Left ventricle myocardium inferior (tissue), 1 donor: ENCODE measurements at regions not wholly inside any gene's neighbourhood (a gene's known extent, or its start where the extent isn't known, plus 50 kb on each side); places are given as distances from the start of the nearest gene placed in this dataset.

Experiments used
- DNase-seq: peaks from one replicate; pipeline ENCODE4 v3.0.0-alpha.2; 2020
- H3K27ac ChIP-seq: fragments of 200-600 bp; replicated peaks from 2 replicates; pipeline ENCODE4 v1.8.0; 2021
- H3K27me3 ChIP-seq: fragments of 200-600 bp; 2 replicates; pipeline ENCODE4 v1.8.0; 2021; ENCODE audit warnings: low read depth
- H3K36me3 ChIP-seq: fragments of 200-600 bp; 2 replicates; pipeline ENCODE4 v1.8.0; 2021
- H3K4me1 ChIP-seq: fragments of 200-600 bp; 2 replicates; pipeline ENCODE4 v1.8.0; 2021
- H3K4me3 ChIP-seq: fragments of 200-600 bp; 2 replicates; pipeline ENCODE4 v1.8.0; 2021; ENCODE audit warnings: mild to moderate bottlenecking, moderate library complexity
- H3K9me3 ChIP-seq: fragments of 200-600 bp; replicated peaks from 2 replicates; pipeline ENCODE4 v1.8.0; 2021
- CTCF ChIP-seq: fragments of 200-600 bp; IDR thresholded peaks from 2 replicates; pipeline ENCODE4 v1.8.0; 2021; ENCODE audit warnings: antibody characterized with exemption, mild to moderate bottlenecking, borderline replicate concordance
- intact Hi-C: fragments of 100-400 bp; cut with micrococcal nuclease; formaldehyde crosslinking; loops from one replicate; pipeline ENCODE4 v1.11.0; 2022
- donor health status: DM: no; HTN: yes; CAD: no; lungs with severe emphysema.

- no peak for DNase-seq
- H3K27me3 ChIP-seq = no peaks in the 10 kb centered on the region
- H3K36me3 ChIP-seq = no peaks in the 10 kb centered on the region
- H3K4me3 ChIP-seq = peak overlapping the region; percentile 43
- TF ChIP-seq CTCF = no peak
- intact Hi-C loops = no loop called here
- H3K4me1 ChIP-seq = peaks cover 30% of the 10 kb centered on the region
- H3K9me3 ChIP-seq = no peaks in the 10 kb centered on the region
- peak overlapping the region; percentile 85 for H3K27ac ChIP-seq
These were observed 130.7 kb downstream of the BAMBI start for GRCh38 chr10:28807760-28808613.

GRCh38 chr10:28808693-28809092 lies 131.4 kb downstream of the BAMBI start:
- H3K27me3 ChIP-seq = no peaks in the 10 kb centered on the region
- DNase-seq = no peak
- H3K4me3 ChIP-seq = no peak overlapping the region
- no peaks in the 10 kb centered on the region for H3K36me3 ChIP-seq
- no peaks in the 10 kb centered on the region for H3K9me3 ChIP-seq
- intact Hi-C loops = no loop called here
- peaks cover 30% of the 10 kb centered on the region for H3K4me1 ChIP-seq
- no peak for TF ChIP-seq CTCF
- peak overlapping the region; percentile 85 for H3K27ac ChIP-seq

GRCh38 chr10:28810057-28810870 lies 132.9 kb downstream of the BAMBI start:
- H3K4me3 ChIP-seq = no peak overlapping the region
- no peak for TF ChIP-seq CTCF
- no peak overlapping the region for H3K27ac ChIP-seq
- intact Hi-C loops = no loop called here
- no peaks in the 10 kb centered on the region for H3K36me3 ChIP-seq
- H3K27me3 ChIP-seq = no peaks in the 10 kb centered on the region
- H3K4me1 ChIP-seq = peaks cover 30% of the 10 kb centered on the region
- no peaks in the 10 kb centered on the region for H3K9me3 ChIP-seq
- no peak for DNase-seq

GRCh38 chr10:28811639-28812349 lies 134.5 kb downstream of the BAMBI start:
- Histone ChIP-seq H3K27ac (no peak overlapping the region), H3K4me3 (no peak overlapping the region), H3K27me3 (no peaks in the 10 kb centered on the region), H3K36me3 (no peaks in the 10 kb centered on the region), H3K4me1 (peaks cover 19% of the 10 kb centered on the region), H3K9me3 (no peaks in the 10 kb centered on the region)
- TF ChIP-seq CTCF = no peak
- DNase-seq = no peak
- intact Hi-C loops = no loop called here
